ENCODE measurements at regions not wholly inside any gene's neighbourhood (a gene's known extent, or its start where the extent isn't known, plus 50 kb on each side); places are given as distances from the start of the nearest gene placed in this dataset.

- TF ChIP-seq POLR2AphosphoS5 (IDR thresholded peaks at IDR 0.05) (no peak), CTCF (IDR thresholded peaks at IDR 0.05) (no peak), EP300 (IDR thresholded peaks at IDR 0.05) (no peak)
These were observed 254.5 kb upstream of the DACH1 start for GRCh38 chr13:72121466-72121865.

Data from sigmoid colon (tissue), 4 donors.